HG02840 (cell line): ENCODE measurements at regions not wholly inside any gene's neighbourhood (a gene's known extent, or its start where the extent isn't known, plus 50 kb on each side); places are given as distances from the start of the nearest gene placed in this dataset.

Source experiments
- ATAC-seq: cut with Tn5 transposase; IDR thresholded peaks from one replicate; pipeline ENCODE4 v1.9.1; 2021; ENCODE audit warnings: mild to moderate bottlenecking, moderate library complexity, moderate number of reproducible peaks; ENCODE audit not compliant: unreplicated experiment, low FRiP score

DNA sequence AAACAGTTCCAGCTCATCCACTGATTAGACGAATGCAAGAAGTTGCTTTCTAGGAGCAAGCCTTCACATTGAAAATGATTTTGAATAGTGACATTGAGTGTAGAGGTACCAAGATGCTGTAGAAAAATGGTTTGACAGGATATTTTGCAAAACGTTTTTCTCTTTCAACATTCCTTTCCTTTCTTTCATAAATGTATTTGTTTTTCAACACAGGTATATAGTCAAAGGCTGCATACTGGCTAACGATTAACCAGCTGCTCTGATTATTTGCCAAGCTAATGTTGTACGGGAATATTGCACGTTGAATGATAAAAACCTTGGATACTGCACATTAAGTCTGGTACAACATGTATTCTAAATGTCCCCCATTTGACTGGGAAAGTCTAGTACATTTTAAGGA lies 78.8 kb upstream of the TENT5A start:
- no peak for ATAC-seq

GRCh38 chr6:81826784-81827183 lies 74.3 kb upstream of the TENT5A start:
- ATAC-seq = no peak

DNA sequence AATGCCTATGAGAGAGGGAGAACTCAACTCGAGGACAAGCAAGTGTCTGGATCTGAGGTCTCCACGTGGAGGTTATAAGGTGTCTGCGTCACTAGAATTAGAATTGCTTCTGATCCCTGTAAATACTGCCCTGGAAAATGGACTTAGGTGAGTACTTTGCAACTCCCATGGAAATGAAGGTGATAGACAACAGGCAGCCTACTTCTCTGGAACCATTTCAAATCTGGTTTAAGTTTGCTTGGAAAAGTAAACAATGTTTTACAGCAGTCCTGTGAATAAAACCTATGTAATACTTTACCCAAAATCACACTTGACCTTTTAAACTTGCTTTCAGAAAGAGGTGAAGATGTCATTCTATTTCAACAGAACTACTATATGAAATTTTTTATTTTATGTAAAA lies 70.1 kb upstream of the TENT5A start:
- ATAC-seq = no peak

- no peak for ATAC-seq
Measured at GRCh38 chr6:81821449-81821848, 69.0 kb upstream of the TENT5A start.

GRCh38 chr6:81820980-81821379 lies 68.5 kb upstream of the TENT5A start:
- ATAC-seq = no peak

DNA sequence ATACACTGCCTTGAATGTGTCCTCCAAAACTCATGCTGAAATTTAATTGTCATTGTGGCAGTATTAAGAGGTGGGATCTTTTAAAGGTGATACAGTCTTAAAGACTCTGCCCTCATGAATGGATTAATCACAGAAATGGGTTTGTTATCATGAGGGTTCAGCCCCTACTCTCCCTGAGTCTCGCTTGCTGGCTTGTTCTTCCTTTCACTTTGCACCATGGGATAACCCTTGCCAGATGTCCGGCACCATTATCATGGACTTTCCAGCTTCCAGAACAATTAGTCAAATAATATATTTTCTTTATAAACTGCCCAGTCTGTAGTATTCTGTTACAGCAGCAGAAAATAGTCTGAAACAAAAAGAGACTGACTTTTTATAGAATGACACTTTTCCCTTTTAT lies 67.9 kb upstream of the TENT5A start:
- no peak for ATAC-seq

GRCh38 chr6:81819767-81820166 lies 67.3 kb upstream of the TENT5A start:
- ATAC-seq = no peak

- no peak for ATAC-seq
Measured at GRCh38 chr6:81818901-81819361, 66.5 kb upstream of the TENT5A start.

GRCh38 chr6:81816380-81816779 lies 63.9 kb upstream of the TENT5A start:
- no peak for ATAC-seq

GRCh38 chr6:81814370-81815076 lies 62.0 kb upstream of the TENT5A start:
- no peak for ATAC-seq

DNA sequence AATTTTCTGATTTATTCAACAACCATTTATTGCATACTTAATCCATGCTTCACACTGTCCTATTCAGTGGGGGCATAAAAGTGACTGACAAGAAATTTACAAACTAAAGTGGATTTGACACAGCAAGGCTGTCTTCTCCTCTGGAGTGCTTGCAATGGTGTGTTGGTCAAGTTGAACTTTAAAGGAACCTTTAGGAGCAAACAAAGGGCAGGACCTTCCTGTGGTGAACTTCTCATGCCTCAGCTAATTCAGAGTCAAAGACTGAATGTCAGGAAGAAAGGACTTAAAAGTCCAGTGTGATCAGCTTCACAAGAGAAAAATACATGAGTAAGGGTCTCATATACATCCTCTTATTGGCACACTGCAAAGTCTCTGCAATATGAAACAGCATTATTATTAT lies 60.8 kb upstream of the TENT5A start:
- ATAC-seq = no peak

- no peak for ATAC-seq
Measured at GRCh38 chr6:81812401-81812800, 59.9 kb upstream of the TENT5A start.

DNA sequence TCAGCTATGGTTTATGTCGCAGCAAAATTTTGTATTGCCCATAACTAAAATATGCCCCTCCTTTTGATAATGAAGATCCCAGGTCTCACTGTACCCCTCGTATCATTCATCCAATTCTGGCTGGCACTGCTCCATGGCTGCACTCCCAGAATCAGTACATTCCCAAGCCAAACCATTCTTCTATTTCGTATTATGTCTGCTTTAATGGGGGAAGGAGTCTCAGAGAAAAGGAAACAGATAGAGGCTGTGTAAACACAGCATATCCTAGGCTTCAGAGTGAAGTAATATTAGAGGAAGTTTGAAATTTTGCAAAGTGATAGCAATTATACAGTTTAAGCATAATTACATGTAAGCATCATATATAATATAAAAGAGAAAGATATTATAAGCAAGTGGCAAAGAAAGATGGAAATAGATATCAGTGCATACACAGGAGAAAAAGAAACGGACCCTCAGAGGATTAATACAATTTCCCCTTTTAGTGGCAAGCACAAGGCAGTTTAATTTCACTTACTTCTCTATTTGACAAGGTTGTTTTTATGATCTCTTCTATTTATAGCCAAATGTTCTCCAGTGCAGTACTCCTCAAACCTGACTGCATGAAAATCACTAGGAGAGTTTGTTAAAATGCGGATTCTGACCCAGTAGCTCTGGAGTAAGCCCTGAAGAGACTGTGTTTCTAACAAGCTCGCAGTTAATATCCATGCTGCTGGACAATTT lies 56.5 kb upstream of the TENT5A start:
- ATAC-seq = no peak

GRCh38 chr6:81806793-81807565 lies 54.5 kb upstream of the TENT5A start:
- no peak for ATAC-seq

GRCh38 chr6:81802356-81802755 lies 49.9 kb upstream of the TENT5A start:
- ATAC-seq = no peak
